Neutrophil (primary cell): ENCODE measurements at regions not wholly inside any gene's neighbourhood (a gene's known extent, or its start where the extent isn't known, plus 50 kb on each side); places are given as distances from the start of the nearest gene placed in this dataset.

Experiments
- H3K27ac ChIP-seq: fragments of 200-600 bp; sonication (generic); 2 replicates; pipeline ENCODE4 v1.5.1; 2016; ENCODE audit warnings: mild to moderate bottlenecking, moderate library complexity
- H3K27me3 ChIP-seq: fragments of 200-600 bp; sonication (generic); 2 replicates; pipeline ENCODE4 v1.6.0; 2016; ENCODE audit warnings: mild to moderate bottlenecking
- H3K36me3 ChIP-seq: fragments of 200-600 bp; sonication (generic); 2 replicates; pipeline ENCODE4 v1.5.1; 2017
- H3K4me1 ChIP-seq, 2 experiments: fragments of 200-600 bp in 1 of 2; sonication (generic) in 1 of 2; 1 replicate in 1 of 2; 2 replicates in 1 of 2; pipeline versions ENCODE4 v1.5.1 to v1.6.1; 2013 to 2016; ENCODE audit warnings: low read depth in 1 of 2, low read length in 1 of 2, mild to moderate bottlenecking in 1 of 2, moderate library complexity in 1 of 2; ENCODE audit not compliant: control insufficient read depth in 1 of 2, insufficient read depth in 1 of 2
- H3K4me3 ChIP-seq, 2 experiments: fragments of 200-600 bp in 1 of 2; sonication (generic) in 1 of 2; 1 replicate in 1 of 2; 2 replicates in 1 of 2; pipeline ENCODE4 v1.5.1; 2013 to 2016; ENCODE audit warnings: low read depth in 1 of 2, low read length in 1 of 2, mild to moderate bottlenecking in 1 of 2, moderate library complexity in 1 of 2
- H3K9me3 ChIP-seq: fragments of 200-600 bp; sonication (generic); 2 replicates; pipeline ENCODE4 v1.5.1; 2016
- TF ChIP-seq, protein P1 (sequence below): fragments of 200-600 bp; sonication (generic); IDR thresholded peaks from 2 replicates; pipeline ENCODE4 v1.5.1; 2016; ENCODE audit warnings: antibody characterized with exemption

DNA sequence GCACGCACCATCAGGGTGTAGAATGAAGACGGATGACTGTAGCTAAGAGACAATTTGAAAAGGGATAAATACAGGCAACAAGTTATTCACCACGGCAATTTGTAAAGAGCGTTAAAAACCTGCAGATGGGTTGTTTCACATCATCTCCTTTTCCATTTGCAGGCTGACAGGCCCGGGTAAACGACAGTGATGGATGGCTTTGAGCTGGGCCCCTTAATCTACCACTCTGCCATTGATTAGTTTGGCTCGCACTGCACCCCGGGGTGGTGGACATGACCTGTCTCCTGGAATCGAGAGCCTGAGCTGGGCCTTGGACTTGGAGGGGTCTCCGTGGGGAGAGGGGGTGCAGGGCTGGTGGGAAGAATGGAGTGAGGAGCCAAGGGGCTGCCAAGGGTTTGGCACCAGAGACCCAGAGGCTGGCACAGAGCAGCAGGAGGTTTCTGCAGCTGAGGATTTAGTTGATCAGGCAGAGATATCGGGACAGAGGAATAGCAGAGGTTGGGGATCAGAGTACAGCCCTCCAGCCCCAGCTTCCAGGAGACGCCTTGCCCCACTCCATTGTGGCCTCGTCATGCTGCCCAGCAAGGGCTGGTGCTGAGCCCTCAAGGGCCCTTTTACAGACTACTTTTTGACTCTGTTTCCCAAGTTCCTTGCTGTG, 110.6 kb upstream of the NECTIN1 start:
- Histone ChIP-seq H3K4me1 (no peaks in the 10 kb centered on the region), H3K27me3 (peaks cover 60% of the 10 kb centered on the region), H3K36me3 (no peaks in the 10 kb centered on the region), H3K9me3 (no peaks in the 10 kb centered on the region), H3K4me3 (no peak overlapping the region), H3K27ac (no peak overlapping the region)
- TF ChIP-seq, protein P1, sequence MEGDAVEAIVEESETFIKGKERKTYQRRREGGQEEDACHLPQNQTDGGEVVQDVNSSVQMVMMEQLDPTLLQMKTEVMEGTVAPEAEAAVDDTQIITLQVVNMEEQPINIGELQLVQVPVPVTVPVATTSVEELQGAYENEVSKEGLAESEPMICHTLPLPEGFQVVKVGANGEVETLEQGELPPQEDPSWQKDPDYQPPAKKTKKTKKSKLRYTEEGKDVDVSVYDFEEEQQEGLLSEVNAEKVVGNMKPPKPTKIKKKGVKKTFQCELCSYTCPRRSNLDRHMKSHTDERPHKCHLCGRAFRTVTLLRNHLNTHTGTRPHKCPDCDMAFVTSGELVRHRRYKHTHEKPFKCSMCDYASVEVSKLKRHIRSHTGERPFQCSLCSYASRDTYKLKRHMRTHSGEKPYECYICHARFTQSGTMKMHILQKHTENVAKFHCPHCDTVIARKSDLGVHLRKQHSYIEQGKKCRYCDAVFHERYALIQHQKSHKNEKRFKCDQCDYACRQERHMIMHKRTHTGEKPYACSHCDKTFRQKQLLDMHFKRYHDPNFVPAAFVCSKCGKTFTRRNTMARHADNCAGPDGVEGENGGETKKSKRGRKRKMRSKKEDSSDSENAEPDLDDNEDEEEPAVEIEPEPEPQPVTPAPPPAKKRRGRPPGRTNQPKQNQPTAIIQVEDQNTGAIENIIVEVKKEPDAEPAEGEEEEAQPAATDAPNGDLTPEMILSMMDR: no peak

DNA sequence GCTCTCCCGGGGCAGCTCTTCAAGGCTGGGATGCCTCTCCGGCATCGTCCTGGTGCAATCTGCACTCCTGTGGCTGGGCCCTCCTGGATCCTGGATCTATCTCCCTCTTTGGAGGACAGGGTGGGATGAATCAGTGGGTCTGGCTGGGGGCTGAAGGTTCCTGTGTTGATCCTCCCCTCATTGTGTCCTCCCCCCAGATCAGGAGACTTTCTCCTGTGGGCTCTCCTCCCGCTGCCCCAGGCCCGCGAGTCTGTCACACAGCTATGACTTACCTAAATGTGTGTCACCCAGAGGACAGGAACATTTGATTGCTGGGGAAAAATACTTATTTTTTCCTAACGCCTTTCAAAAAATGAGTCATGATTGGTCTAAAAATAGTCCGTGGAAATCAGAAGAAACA, 106.8 kb upstream of the NECTIN1 start:
- Histone ChIP-seq H3K4me1 (no peaks in the 10 kb centered on the region), H3K4me3 (no peak overlapping the region), H3K9me3 (no peaks in the 10 kb centered on the region), H3K27me3 (peaks cover 81% of the 10 kb centered on the region), H3K27ac (no peak overlapping the region), H3K36me3 (no peaks in the 10 kb centered on the region)
- TF ChIP-seq, protein P1: no peak

DNA sequence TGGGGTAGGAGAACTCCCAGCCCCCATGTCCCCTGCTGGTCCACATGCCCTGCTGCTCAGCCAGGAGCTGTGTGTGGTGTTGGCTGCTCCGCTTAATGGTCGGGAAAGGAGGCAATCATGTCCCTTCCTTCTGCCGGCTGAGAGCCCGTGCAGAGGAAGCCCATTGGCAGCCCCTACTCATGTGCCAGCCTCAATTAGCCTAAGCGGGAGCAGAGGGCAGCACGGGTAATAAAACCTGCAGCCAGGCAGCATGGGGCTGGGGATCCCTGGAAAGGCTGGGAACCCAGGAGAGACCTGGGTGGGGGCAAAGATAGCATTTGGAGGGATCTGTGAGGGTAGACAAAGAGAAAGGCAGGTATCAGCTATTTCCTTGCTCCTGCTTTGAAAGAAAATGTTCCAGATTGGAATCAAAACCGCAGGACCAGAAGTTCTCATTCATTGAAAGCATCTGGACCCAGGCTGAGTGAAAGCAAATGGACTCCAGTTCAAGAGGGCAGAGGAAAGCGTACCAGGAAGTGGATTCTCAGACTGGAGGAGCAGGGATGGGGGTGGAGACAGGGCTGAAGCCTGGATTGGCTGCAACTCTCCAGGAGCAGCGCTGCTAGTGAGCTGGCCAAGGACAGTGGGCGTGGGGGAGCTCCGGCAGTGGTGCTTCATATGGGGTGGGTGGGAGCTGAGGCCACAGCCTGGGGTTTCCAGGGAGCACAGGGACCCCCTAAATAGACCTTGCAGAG, 103.4 kb upstream of the NECTIN1 start:
- Histone ChIP-seq H3K4me1 (no peaks in the 10 kb centered on the region), H3K27me3 (peaks cover 84% of the 10 kb centered on the region), H3K9me3 (no peaks in the 10 kb centered on the region), H3K27ac (no peak overlapping the region), H3K36me3 (no peaks in the 10 kb centered on the region), H3K4me3 (no peak overlapping the region)
- TF ChIP-seq, protein P1: no peak

DNA sequence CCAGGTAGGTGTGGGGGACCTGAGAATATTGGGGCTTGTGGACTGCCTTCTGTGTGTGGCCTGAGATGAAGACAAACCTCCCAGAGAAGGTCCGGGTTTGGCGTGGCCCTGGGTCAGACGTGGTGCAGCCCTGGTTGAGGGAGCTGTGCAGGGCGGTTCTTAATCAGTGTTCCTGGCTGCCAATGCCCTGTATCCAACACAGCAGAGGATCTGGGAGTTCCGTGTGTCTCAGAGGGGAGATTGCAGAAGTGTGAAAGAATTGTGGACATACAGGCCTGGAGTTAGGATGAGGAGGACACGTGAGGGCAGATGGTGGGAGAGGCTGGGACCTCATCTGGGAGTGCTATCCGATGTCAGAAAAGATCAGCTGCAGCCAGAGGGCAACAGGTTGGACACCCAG, 102.0 kb upstream of the NECTIN1 start:
- no peaks in the 10 kb centered on the region for H3K4me1 ChIP-seq
- H3K27ac ChIP-seq: no peak overlapping the region
- H3K36me3 ChIP-seq: no peaks in the 10 kb centered on the region
- no peaks in the 10 kb centered on the region for H3K9me3 ChIP-seq
- peaks cover 86% of the 10 kb centered on the region for H3K27me3 ChIP-seq
- H3K4me3 ChIP-seq: no peak overlapping the region
- TF ChIP-seq, protein P1: no peak

DNA sequence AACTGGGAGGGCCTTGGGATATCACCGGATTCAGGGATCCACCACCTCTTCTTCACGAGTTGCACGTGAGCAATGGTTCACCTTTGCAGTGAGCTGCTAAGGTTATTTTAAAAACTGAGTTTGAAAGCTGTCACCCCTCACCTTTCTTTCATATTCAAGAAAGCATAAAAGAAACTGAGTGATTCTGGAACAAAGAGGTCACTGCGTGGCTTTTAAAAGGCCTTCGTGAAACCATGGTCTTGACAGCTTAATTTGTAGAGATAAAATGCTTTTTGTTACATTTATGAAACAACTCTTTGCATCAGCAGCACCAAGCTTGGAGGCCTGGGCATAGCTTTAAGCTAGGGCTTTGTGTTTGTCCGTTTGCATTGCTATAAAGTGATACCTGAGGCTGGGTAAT, 101.4 kb upstream of the NECTIN1 start:
- Histone ChIP-seq H3K36me3 (no peaks in the 10 kb centered on the region), H3K9me3 (no peaks in the 10 kb centered on the region), H3K27ac (no peak overlapping the region), H3K27me3 (peaks cover 80% of the 10 kb centered on the region), H3K4me1 (no peaks in the 10 kb centered on the region), H3K4me3 (no peak overlapping the region)
- TF ChIP-seq, protein P1: no peak
